T-cell (primary cell): ENCODE measurements at regions not wholly inside any gene's neighbourhood (a gene's known extent, or its start where the extent isn't known, plus 50 kb on each side); places are given as distances from the start of the nearest gene placed in this dataset.

Experiments
- ATAC-seq, 4 experiments: fragments of 200-7000 bp in 3 of 4; fragments of 150-1000 bp in 1 of 4; cut with Tn5 transposase; replicated peaks in 1 of 4; 1 replicate in 3 of 4; 2 replicates in 1 of 4; pipeline ENCODE4 v1.10.0; 2021; ENCODE audit warnings: moderate library complexity in 3 of 4, mild to moderate bottlenecking in 2 of 4, moderate number of reproducible peaks in 1 of 4
- CTCF ChIA-PET, 2 donors: fragments of 300-600 bp; sonication (Branson Sonifier 250); formaldehyde crosslinking; loops; one replicate each; lab custom pipeline; 2022; ENCODE audit warnings: antibody characterized with exemption in 2 of 2; lab: Charles Lee
- POLR2A ChIA-PET, 2 donors: fragments of 300-600 bp; sonication (Branson Sonifier 250); formaldehyde crosslinking; loops; one replicate each; lab custom pipeline; 2022; ENCODE audit warnings: antibody characterized with exemption in 2 of 2; lab: Charles Lee
- DNase-seq, 35 experiments: peaks; one replicate each; pipeline versions ENCODE4 v3.0.0 to v3.0.0-alpha.2; 2013 to 2023
- H3K27ac ChIP-seq: one replicate; pipeline ENCODE4 v1.5.1; 2013; ENCODE audit warnings: low read length
- H3K27me3 ChIP-seq, 2 experiments: replicated peaks in 1 of 2; 1 replicate in 1 of 2; 2 replicates in 1 of 2; pipeline versions ENCODE4 v1.6.1 to v1.7.0; 2013; ENCODE audit warnings: low read length in 1 of 2, mixed read lengths in 1 of 2; ENCODE audit not compliant: control insufficient read depth in 2 of 2, insufficient read depth in 2 of 2; ENCODE audit errors: extremely low read depth in 1 of 2
- H3K36me3 ChIP-seq, 2 donors: 1 replicate in 1 of 2; 2 replicates in 1 of 2; pipeline versions ENCODE4 v1.6.1 to v1.7.0; 2013; ENCODE audit warnings: low read length in 1 of 2; ENCODE audit not compliant: control insufficient read depth in 2 of 2, insufficient read depth in 1 of 2; ENCODE audit errors: extremely low read depth in 1 of 2
- H3K4me1 ChIP-seq, 2 experiments: 1 replicate in 1 of 2; 2 replicates in 1 of 2; pipeline versions ENCODE4 v1.6.1 to v1.7.0; 2013; ENCODE audit warnings: low read length in 2 of 2, mixed read lengths in 1 of 2; ENCODE audit not compliant: insufficient read depth in 2 of 2, control insufficient read depth in 1 of 2; ENCODE audit errors: extremely low read depth in 1 of 2
- H3K4me3 ChIP-seq, 2 donors: 1 replicate in 1 of 2; 2 replicates in 1 of 2; pipeline versions ENCODE4 v1.5.1 to v1.7.0; 2013; ENCODE audit warnings: mild to moderate bottlenecking in 2 of 2, low read length in 1 of 2, moderate library complexity in 1 of 2; ENCODE audit not compliant: control insufficient read depth in 1 of 2; ENCODE audit errors: extremely low read depth in 1 of 2
- H3K9me3 ChIP-seq: 2 replicates; pipeline ENCODE4 v1.7.0; 2013
- H3K27ac Mint-ChIP-seq, 2 donors: one replicate each; pipeline ENCODE4 v1.8.0; 2020 to 2021; ENCODE audit warnings: mild to moderate bottlenecking in 2 of 2, mixed read lengths in 2 of 2
- H3K27me3 Mint-ChIP-seq, 2 donors: one replicate each; pipeline ENCODE4 v1.8.0; 2021 to 2022; ENCODE audit warnings: mixed read lengths in 2 of 2
- H3K36me3 Mint-ChIP-seq: one replicate; pipeline ENCODE4 v1.8.0; 2021; ENCODE audit warnings: mixed read lengths
- H3K4me1 Mint-ChIP-seq, 3 donors: one replicate each; pipeline ENCODE4 v1.8.0; 2020 to 2022; ENCODE audit warnings: mixed read lengths in 3 of 3, mild to moderate bottlenecking in 1 of 3
- H3K4me3 Mint-ChIP-seq, 3 donors: one replicate each; pipeline ENCODE4 v1.8.0; 2020 to 2022; ENCODE audit warnings: mild to moderate bottlenecking in 3 of 3, mixed read lengths in 3 of 3, moderate library complexity in 3 of 3
- H3K9me3 Mint-ChIP-seq, 3 donors: one replicate each; pipeline ENCODE4 v1.8.0; 2020 to 2022; ENCODE audit warnings: mixed read lengths in 3 of 3
- WGBS: methylation state at CpG from one replicate; pipeline ENCODE4 v1.1.5; 2013; ENCODE audit warnings: missing lambda C conversion rate; ENCODE audit not compliant: insufficient coverage; 5-methylcytosine and 5-hydroxymethylcytosine counted together

- ATAC-seq: no peak
- Histone ChIP-seq H3K4me3 (no peak overlapping the region), H3K27me3 (no peaks in the 10 kb centered on the region), H3K4me1 (no peaks in the 10 kb centered on the region), H3K9me3 (no peaks in the 10 kb centered on the region), H3K36me3 (no peaks in the 10 kb centered on the region), H3K27ac (no peak overlapping the region)
- no peak for DNase-seq
- no peak overlapping the region for H3K4me3 Mint-ChIP-seq
- ChIA-PET CTCF (no interaction called here), POLR2A (no interaction called here)
- WGBS: no CpG with 5 or more reads among the region's 1 CpG
- H3K27ac Mint-ChIP-seq: no peak overlapping the region
- H3K27me3 Mint-ChIP-seq: no peaks in the 10 kb centered on the region
- H3K9me3 Mint-ChIP-seq: peaks cover 6 to 15% (median 10%) of the 10 kb centered on the region in 3 donors
- H3K36me3 Mint-ChIP-seq: no peaks in the 10 kb centered on the region
- no peaks in the 10 kb centered on the region for H3K4me1 Mint-ChIP-seq
Observed at GRCh38 chr18:66317243-66318090, 286.4 kb downstream of the CDH19 start.

- ChIA-PET POLR2A (no interaction called here), CTCF (no interaction called here)
- Histone ChIP-seq H3K27me3 (no peaks in the 10 kb centered on the region), H3K9me3 (no peaks in the 10 kb centered on the region), H3K27ac (no peak overlapping the region), H3K36me3 (no peaks in the 10 kb centered on the region), H3K4me3 (no peak overlapping the region), H3K4me1 (no peaks in the 10 kb centered on the region)
- WGBS: 75% methylated on average over 2 of the region's 4 CpGs
- Mint-ChIP-seq H3K4me3 (no peak overlapping the region), H3K36me3 (no peaks in the 10 kb centered on the region), H3K27me3 (no peaks in the 10 kb centered on the region), H3K27ac (no peak overlapping the region), H3K4me1 (no peaks in the 10 kb centered on the region), H3K9me3 (peaks cover 4 to 21% (median 10%) of the 10 kb centered on the region in 3 donors)
- no peak for DNase-seq
- no peak for ATAC-seq
Observed at GRCh38 chr18:66316701-66317100, 287.2 kb downstream of the CDH19 start.

- H3K27ac Mint-ChIP-seq: no peak overlapping the region
- no peak overlapping the region for H3K4me3 Mint-ChIP-seq
- WGBS: 78% methylated on average over 3 of the region's 5 CpGs
Observed at GRCh38 chr18:66300141-66300540, 303.7 kb downstream of the CDH19 start.

GRCh38 chr18:66280470-66280869 lies 323.4 kb downstream of the CDH19 start:
- H3K36me3 Mint-ChIP-seq: no peaks in the 10 kb centered on the region
- Histone ChIP-seq H3K36me3 (no peaks in the 10 kb centered on the region), H3K27ac (no peak overlapping the region), H3K9me3 (no peaks in the 10 kb centered on the region), H3K27me3 (no peaks in the 10 kb centered on the region), H3K4me1 (no peaks in the 10 kb centered on the region), H3K4me3 (no peak overlapping the region)
- ChIA-PET CTCF (no interaction called here), POLR2A (no interaction called here)
- no peak overlapping the region for H3K4me3 Mint-ChIP-seq
- no peaks in the 10 kb centered on the region for H3K4me1 Mint-ChIP-seq
- H3K9me3 Mint-ChIP-seq: peaks cover 0 to 14% (median 12%) of the 10 kb centered on the region in 3 donors
- ATAC-seq (no peak), DNase-seq (no peak)
- H3K27me3 Mint-ChIP-seq: no peaks in the 10 kb centered on the region
- no CpG with 5 or more reads among the region's 2 CpGs for WGBS
- H3K27ac Mint-ChIP-seq: no peak overlapping the region

More at GRCh38 chr18:66300141-66300540, 303.7 kb downstream of the CDH19 start:
- DNase-seq: no peak
- ChIA-PET POLR2A (no interaction called here), CTCF (no interaction called here)
- no peaks in the 10 kb centered on the region for H3K9me3 ChIP-seq
- no peak overlapping the region for H3K27ac ChIP-seq
- no peaks in the 10 kb centered on the region for H3K27me3 ChIP-seq
- no peaks in the 10 kb centered on the region for H3K36me3 ChIP-seq
- ATAC-seq: no peak
- no peaks in the 10 kb centered on the region for H3K36me3 Mint-ChIP-seq
- H3K4me3 ChIP-seq: no peak overlapping the region
- no peaks in the 10 kb centered on the region for H3K4me1 ChIP-seq
- no peaks in the 10 kb centered on the region for H3K4me1 Mint-ChIP-seq
- no peaks in the 10 kb centered on the region for H3K27me3 Mint-ChIP-seq
- H3K9me3 Mint-ChIP-seq: peaks cover 4 to 27% (median 14%) of the 10 kb centered on the region in 3 donors

DNA sequence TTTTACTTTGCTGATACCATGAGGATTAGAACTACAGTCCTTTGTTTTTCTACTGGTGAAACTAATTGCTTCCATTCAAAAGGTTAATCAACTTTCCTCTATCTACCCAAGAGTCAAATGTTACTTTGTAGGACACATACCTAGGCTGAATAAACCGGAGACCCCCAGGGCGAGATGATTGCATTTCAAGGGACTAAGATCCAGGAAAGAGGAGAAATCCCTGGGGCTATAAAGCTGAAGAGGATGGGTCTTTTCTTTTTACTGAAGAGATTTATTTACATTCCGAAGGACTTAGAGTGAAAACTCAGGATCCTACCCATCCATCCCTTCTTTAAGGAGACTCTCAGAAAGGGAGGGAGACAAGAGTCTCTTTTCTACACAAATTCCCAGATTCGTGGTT lies 331.9 kb downstream of the CDH19 start:
- Histone ChIP-seq H3K36me3 (no peaks in the 10 kb centered on the region), H3K27me3 (no peaks in the 10 kb centered on the region), H3K4me3 (no peak overlapping the region), H3K9me3 (no peaks in the 10 kb centered on the region), H3K27ac (no peak overlapping the region), H3K4me1 (no peaks in the 10 kb centered on the region)
- POLR2A ChIA-PET: no interaction called here
- CTCF ChIA-PET: no interaction called here
- WGBS: no CpG with 5 or more reads among the region's 4 CpGs
- Mint-ChIP-seq H3K36me3 (no peaks in the 10 kb centered on the region), H3K9me3 (peaks cover 22 to 44% (median 23%) of the 10 kb centered on the region in 3 donors), H3K27ac (no peak overlapping the region), H3K4me3 (no peak overlapping the region), H3K4me1 (no peaks in the 10 kb centered on the region), H3K27me3 (no peaks in the 10 kb centered on the region)
- ATAC-seq (no peak), DNase-seq (no peak)

DNA sequence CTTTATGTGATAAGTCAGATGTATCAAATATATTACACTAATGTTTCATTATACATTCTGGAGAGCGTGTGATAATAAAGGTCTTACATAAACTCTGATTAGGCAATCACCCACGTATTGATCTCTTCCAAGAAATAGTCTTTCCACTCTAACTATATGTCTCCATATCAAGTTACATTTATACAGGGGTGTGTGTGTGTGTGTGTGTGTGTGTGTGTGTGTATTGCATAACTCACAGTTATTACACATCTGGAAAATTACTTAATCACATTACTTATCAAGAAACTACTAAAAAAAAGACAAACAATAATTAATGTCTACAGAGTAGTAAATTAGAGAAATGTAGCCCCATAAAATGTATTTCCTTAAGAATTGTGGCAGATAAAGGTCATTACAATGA lies 339.8 kb downstream of the CDH19 start:
- Mint-ChIP-seq H3K4me1 (no peaks in the 10 kb centered on the region), H3K9me3 (peaks cover 10 to 15% (median 14%) of the 10 kb centered on the region in 3 donors), H3K27me3 (no peaks in the 10 kb centered on the region), H3K4me3 (no peak overlapping the region), H3K27ac (no peak overlapping the region), H3K36me3 (no peaks in the 10 kb centered on the region)
- ChIA-PET POLR2A (no interaction called here), CTCF (no interaction called here)
- ATAC-seq (no peak), DNase-seq (no peak)
- WGBS: no CpG with 5 or more reads among the region's 2 CpGs
- Histone ChIP-seq H3K36me3 (no peaks in the 10 kb centered on the region), H3K27me3 (no peaks in the 10 kb centered on the region), H3K4me1 (no peaks in the 10 kb centered on the region), H3K4me3 (no peak overlapping the region), H3K27ac (no peak overlapping the region), H3K9me3 (no peaks in the 10 kb centered on the region)
